H9 (cell line): ENCODE measurements at regions not wholly inside any gene's neighbourhood (a gene's known extent, or its start where the extent isn't known, plus 50 kb on each side); places are given as distances from the start of the nearest gene placed in this dataset.
"Not testable (repeated sequence)": the region's sequence is repeated elsewhere in the genome, so short reads cannot be mapped to it uniquely, and the experiment has no call there.

Experiments
- DNase-seq: peaks from one replicate; pipeline ENCODE4 v3.0.0-alpha.2; 2017
- H2AFZ ChIP-seq: one replicate; pipeline ENCODE4 v1.6.1; 2013; ENCODE audit warnings: mild to moderate bottlenecking, low read length, control low read depth, moderate library complexity
- H2AK5ac ChIP-seq: 2 replicates; pipeline ENCODE4 v1.6.1; 2013; ENCODE audit warnings: low read length, control low read depth, mixed read lengths; ENCODE audit not compliant: insufficient read length
- H2BK120ac ChIP-seq: one replicate; pipeline ENCODE4 v1.6.1; 2013; ENCODE audit warnings: low read depth, mild to moderate bottlenecking, low read length, control low read depth, inconsistent platforms; ENCODE audit not compliant: poor library complexity, severe bottlenecking
- H2BK12ac ChIP-seq: 2 replicates; pipeline ENCODE4 v1.6.1; 2013; ENCODE audit warnings: low read length, control low read depth, mixed read lengths, low read depth; ENCODE audit not compliant: insufficient read length
- H2BK15ac ChIP-seq: 2 replicates; pipeline ENCODE4 v1.6.1; 2013; ENCODE audit warnings: low read depth, low read length, control low read depth
- H2BK20ac ChIP-seq: one replicate; pipeline ENCODE4 v1.6.1; 2013; ENCODE audit warnings: low read depth, mild to moderate bottlenecking, low read length, control low read depth, inconsistent platforms; ENCODE audit not compliant: poor library complexity, severe bottlenecking
- H2BK5ac ChIP-seq: 2 replicates; pipeline ENCODE4 v1.6.1; 2013; ENCODE audit warnings: low read length, control low read depth, mixed read lengths; ENCODE audit not compliant: insufficient read length
- H3K14ac ChIP-seq: 2 replicates; pipeline ENCODE4 v1.6.1; 2013; ENCODE audit warnings: low read length, control low read depth; ENCODE audit not compliant: insufficient read depth
- H3K18ac ChIP-seq: 2 replicates; pipeline ENCODE4 v1.6.1; 2013; ENCODE audit warnings: low read depth, mild to moderate bottlenecking, mixed read lengths, low read length, control low read depth; ENCODE audit not compliant: insufficient read length
- H3K23ac ChIP-seq: 2 replicates; pipeline ENCODE4 v1.6.1; 2013; ENCODE audit warnings: low read length, control low read depth, mixed read lengths, low read depth; ENCODE audit not compliant: insufficient read length
- H3K23me2 ChIP-seq: 2 replicates; pipeline ENCODE4 v1.6.1; 2013; ENCODE audit warnings: low read depth, mild to moderate bottlenecking, mixed read lengths, low read length, control low read depth; ENCODE audit not compliant: insufficient read length, poor library complexity, severe bottlenecking
- H3K27ac ChIP-seq: 2 replicates; pipeline ENCODE4 v1.5.1; 2013; ENCODE audit warnings: low read length, control low read depth, mixed read lengths, low read depth; ENCODE audit not compliant: insufficient read length
- H3K27me3 ChIP-seq: 2 replicates; pipeline ENCODE4 v1.6.1; 2013; ENCODE audit warnings: low read length, control low read depth, inconsistent platforms; ENCODE audit not compliant: insufficient read depth
- H3K4ac ChIP-seq: 2 replicates; pipeline ENCODE4 v1.6.1; 2013; ENCODE audit warnings: low read depth, mild to moderate bottlenecking, control low read depth, inconsistent platforms, low read length, moderate library complexity
- H3K4me1 ChIP-seq: 2 replicates; pipeline ENCODE4 v1.6.1; 2013; ENCODE audit warnings: low read length, control low read depth, inconsistent platforms; ENCODE audit not compliant: insufficient read depth
- H3K4me2 ChIP-seq: 2 replicates; pipeline ENCODE4 v1.6.1; 2013; ENCODE audit warnings: low read length, control low read depth, mixed read lengths; ENCODE audit not compliant: insufficient read length, insufficient read depth
- H3K56ac ChIP-seq: 2 replicates; pipeline ENCODE4 v1.6.1; 2013; ENCODE audit warnings: low read depth, mild to moderate bottlenecking, mixed read lengths, low read length, control low read depth; ENCODE audit not compliant: insufficient read length
- H3K79me1 ChIP-seq: 2 replicates; pipeline ENCODE4 v1.6.1; 2013; ENCODE audit warnings: low read depth, mild to moderate bottlenecking, moderate library complexity, low read length, control low read depth, inconsistent platforms; ENCODE audit not compliant: insufficient read depth, poor library complexity, severe bottlenecking
- H3K79me2 ChIP-seq: 2 replicates; pipeline ENCODE4 v1.6.1; 2013; ENCODE audit warnings: low read length, control low read depth, inconsistent platforms; ENCODE audit not compliant: insufficient read depth
- H3K9ac ChIP-seq: 2 replicates; pipeline ENCODE4 v1.6.1; 2013; ENCODE audit warnings: low read length, control low read depth, mixed read lengths; ENCODE audit not compliant: insufficient read length; ENCODE audit errors: extremely low read depth
- H3K9me3 ChIP-seq: one replicate; pipeline ENCODE4 v1.6.1; 2013; ENCODE audit warnings: low read depth, low read length, inconsistent platforms; ENCODE audit not compliant: control insufficient read depth
- H3T11ph ChIP-seq: one replicate; pipeline ENCODE4 v1.6.1; 2013; ENCODE audit warnings: mild to moderate bottlenecking, low read length, control low read depth, inconsistent platforms
- H4K20me1 ChIP-seq: one replicate; pipeline ENCODE4 v1.6.1; 2013; ENCODE audit not compliant: control insufficient read depth, insufficient read length, insufficient read depth
- H4K5ac ChIP-seq: 2 replicates; pipeline ENCODE4 v1.6.1; 2013; ENCODE audit warnings: low read depth, mild to moderate bottlenecking, mixed read lengths, low read length, control low read depth; ENCODE audit not compliant: insufficient read length
- H4K8ac ChIP-seq: replicated peaks from 2 replicates; pipeline ENCODE4 v1.6.1; 2013; ENCODE audit warnings: low read length, control low read depth, mixed read lengths, low read depth; ENCODE audit not compliant: insufficient read length
- H4K91ac ChIP-seq: 2 replicates; pipeline ENCODE4 v1.6.1; 2013; ENCODE audit warnings: low read depth, mild to moderate bottlenecking, moderate library complexity, mixed read lengths, low read length, control low read depth; ENCODE audit not compliant: insufficient read length
- H3K27ac Mint-ChIP-seq, 3 experiments: 2 replicates in 2 of 3; 3 replicates in 1 of 3; pipeline ENCODE4 v1.8.0; 2020 to 2021; ENCODE audit warnings: mixed read lengths in 3 of 3, mild to moderate bottlenecking in 1 of 3, moderate library complexity in 1 of 3
- H3K27me3 Mint-ChIP-seq: 2 replicates; pipeline ENCODE4 v1.8.0; 2021; ENCODE audit warnings: low read depth, mild to moderate bottlenecking, moderate library complexity, mixed read lengths
- H3K36me3 Mint-ChIP-seq, 3 experiments: 2 replicates in 2 of 3; 3 replicates in 1 of 3; pipeline ENCODE4 v1.8.0; 2020 to 2021; ENCODE audit warnings: low read depth in 3 of 3, mixed read lengths in 3 of 3; ENCODE audit not compliant: insufficient read depth in 1 of 3
- H3K4me1 Mint-ChIP-seq, 2 experiments: 2 replicates each; pipeline ENCODE4 v1.8.0; 2020; ENCODE audit warnings: mixed read lengths in 2 of 2
- H3K4me3 Mint-ChIP-seq, 2 experiments: 2 replicates in 1 of 2; 3 replicates in 1 of 2; pipeline ENCODE4 v1.8.0; 2020 to 2021; ENCODE audit warnings: mild to moderate bottlenecking in 2 of 2, mixed read lengths in 2 of 2, moderate library complexity in 1 of 2
- H3K9me3 Mint-ChIP-seq, 2 experiments: 2 replicates in 1 of 2; 3 replicates in 1 of 2; pipeline ENCODE4 v1.8.0; 2020; ENCODE audit warnings: mild to moderate bottlenecking in 2 of 2, mixed read lengths in 2 of 2, moderate library complexity in 1 of 2
- CTCF ChIP-seq: fragments of 200-600 bp; sonication (generic); conservative IDR thresholded peaks from 3 replicates; pipeline ENCODE4 v1.8.0; 2021; ENCODE audit warnings: antibody characterized with exemption, mild to moderate bottlenecking
- WGBS: extraction: QIAGEN DNeasy Blood & Tissue Kit; methylation state at CpG from one replicate; pipeline ENCODE4 v1.1.7; 2013; ENCODE audit warnings: missing lambda C conversion rate, low lambda C conversion rate, mixed read lengths; ENCODE audit not compliant: insufficient read length; ENCODE audit errors: extremely low coverage; 5-methylcytosine and 5-hydroxymethylcytosine counted together

- no peaks in the 10 kb centered on the region; the same call in 1 of the 2 replicates for H3K27me3 Mint-ChIP-seq
- Histone ChIP-seq H3K4ac (no peak overlapping the region), H3K56ac (no peak overlapping the region), H2BK20ac (no peak overlapping the region), H4K5ac (no peak overlapping the region), H2BK120ac (no peak overlapping the region), H2BK5ac (no peak overlapping the region), H3K27me3 (no peaks in the 10 kb centered on the region), H3K79me2 (no peaks in the 10 kb centered on the region), H3T11ph (no peak overlapping the region), H3K23ac (no peak overlapping the region), H3K23me2 (no peaks in the 10 kb centered on the region), H2AK5ac (no peak overlapping the region), H3K9me3 (no peaks in the 10 kb centered on the region), H3K9ac (no peak overlapping the region), H4K91ac (no peak overlapping the region), H4K20me1 (no peaks in the 10 kb centered on the region), H2BK15ac (no peak overlapping the region), H3K27ac (no peak overlapping the region), H4K8ac (no peak overlapping the region), H3K4me2 (no peak overlapping the region), H2BK12ac (no peak overlapping the region), H2AFZ (no peak overlapping the region), H3K79me1 (no peaks in the 10 kb centered on the region), H3K14ac (no peak overlapping the region), H3K18ac (no peak overlapping the region), H3K4me1 (peaks cover 5% of the 10 kb centered on the region; the same call in 1 of the 2 replicates)
- H3K36me3 Mint-ChIP-seq, result no peaks in the 10 kb centered on the region
- no peak for TF ChIP-seq CTCF
- no peaks in the 10 kb centered on the region for H3K9me3 Mint-ChIP-seq
- no peak overlapping the region for H3K4me3 Mint-ChIP-seq
- no peak overlapping the region for H3K27ac Mint-ChIP-seq
- DNase-seq, result peak; percentile 31
- peaks cover 6% of the 10 kb centered on the region in 2 experiments; a peak in 3 of 4 replicates for H3K4me1 Mint-ChIP-seq
- WGBS, result no CpG with 5 or more reads among the region's 7 CpGs
These were observed 98.6 kb upstream of the PAPPA2 start for GRCh38 chr1:176364236-176364905.

- no CpG with 5 or more reads among the region's 42 CpGs for WGBS
- H3K18ac ChIP-seq, result not testable (repeated sequence)
- peaks cover 22 to 24% of the 10 kb centered on the region in 2 experiments for H3K9me3 Mint-ChIP-seq
These were observed 113.8 kb upstream of the PAPPA2 start for GRCh38 chr1:176349135-176349715.

More at GRCh38 chr1:176349135-176349715, 113.8 kb upstream of the PAPPA2 start:
- not testable (repeated sequence) for H4K20me1 ChIP-seq, H3T11ph ChIP-seq, DNase-seq, H3K27me3 ChIP-seq, H2BK20ac ChIP-seq, H3K4ac ChIP-seq, H2BK120ac ChIP-seq, H3K9me3 ChIP-seq, H3K27ac ChIP-seq, H3K4me3 Mint-ChIP-seq, H2AFZ ChIP-seq, H3K9ac ChIP-seq, H3K4me1 ChIP-seq, H2BK12ac ChIP-seq, H3K23me2 ChIP-seq, H2BK15ac ChIP-seq, H2AK5ac ChIP-seq, H3K4me1 Mint-ChIP-seq, H2BK5ac ChIP-seq, H3K27ac Mint-ChIP-seq, H3K79me1 ChIP-seq, H3K27me3 Mint-ChIP-seq, H4K8ac ChIP-seq, H3K4me2 ChIP-seq, H3K79me2 ChIP-seq, H4K91ac ChIP-seq, H3K14ac ChIP-seq, H3K56ac ChIP-seq, H3K23ac ChIP-seq, H4K5ac ChIP-seq
- peaks cover 4 to 13% (median 11%) of the 10 kb centered on the region in 3 experiments; a peak in 6 of 7 replicates for H3K36me3 Mint-ChIP-seq
